Calu3 (cell line): ENCODE measurements at regions not wholly inside any gene's neighbourhood (a gene's known extent, or its start where the extent isn't known, plus 50 kb on each side); places are given as distances from the start of the nearest gene placed in this dataset.
"Not testable (repeated sequence)": the region's sequence is repeated elsewhere in the genome, so short reads cannot be mapped to it uniquely, and the experiment has no call there.

ENCODE experiments used
- BruUV-seq: library from RNA; stranded (reverse); fragments of 400-500 nt; replicated peaks from 2 replicates; lab custom pipeline; 2021; lab: Mats Ljungman, UMichigan
- CTCF ChIA-PET: fragments of 300-600 bp; sonication (Branson Sonifier 250); formaldehyde crosslinking; loops from one replicate; lab custom pipeline; 2022; ENCODE audit warnings: antibody characterized with exemption; lab: Charles Lee
- DNase-seq: peaks from one replicate; pipeline ENCODE4 v3.0.0; 2022
- H3K27ac Mint-ChIP-seq: one replicate; pipeline ENCODE4 v1.8.0; 2022; ENCODE audit warnings: mixed read lengths; ENCODE audit not compliant: unreplicated experiment
- H3K27me3 Mint-ChIP-seq: one replicate; pipeline ENCODE4 v1.8.0; 2022; ENCODE audit warnings: mixed read lengths; ENCODE audit not compliant: unreplicated experiment
- H3K36me3 Mint-ChIP-seq: one replicate; pipeline ENCODE4 v1.8.0; 2022; ENCODE audit warnings: mild to moderate bottlenecking, moderate library complexity, mixed read lengths; ENCODE audit not compliant: insufficient read depth, unreplicated experiment
- H3K4me1 Mint-ChIP-seq: one replicate; pipeline ENCODE4 v1.8.0; 2022; ENCODE audit warnings: mild to moderate bottlenecking, low read depth, mixed read lengths; ENCODE audit not compliant: unreplicated experiment
- H3K4me3 Mint-ChIP-seq: one replicate; pipeline ENCODE4 v1.8.0; 2022; ENCODE audit warnings: mild to moderate bottlenecking, low read depth, moderate library complexity, mixed read lengths; ENCODE audit not compliant: unreplicated experiment
- H3K9me3 Mint-ChIP-seq: one replicate; pipeline ENCODE4 v1.8.0; 2022; ENCODE audit warnings: low read depth, mixed read lengths; ENCODE audit not compliant: unreplicated experiment
- CTCF ChIP-seq: fragments of 200-600 bp; IDR thresholded peaks from one replicate; pipeline ENCODE4 v1.8.0; 2022; ENCODE audit warnings: antibody characterized with exemption; ENCODE audit not compliant: unreplicated experiment
- intact Hi-C: fragments of 100-400 bp; cut with micrococcal nuclease; formaldehyde crosslinking; loops from one replicate; pipeline ENCODE4 v1.10.0; 2022; ENCODE audit not compliant: unreplicated experiment

GRCh38 chr1:163472651-163473248, 151.0 kb downstream of the NUF2 start:
- Mint-ChIP-seq H3K27ac (no peak overlapping the region), H3K4me3 (no peak overlapping the region), H3K4me1 (no peaks in the 10 kb centered on the region), H3K36me3 (no peaks in the 10 kb centered on the region), H3K27me3 (no peaks in the 10 kb centered on the region), H3K9me3 (peaks cover 5% of the 10 kb centered on the region)
- intact Hi-C loops: no loop called here
- BruUV-seq: no TSS peak
- no peak for DNase-seq
- TF ChIP-seq CTCF: no peak
- CTCF ChIA-PET: no interaction called here

- Mint-ChIP-seq H3K27ac (no peak overlapping the region), H3K27me3 (no peaks in the 10 kb centered on the region), H3K4me1 (no peaks in the 10 kb centered on the region), H3K36me3 (no peaks in the 10 kb centered on the region), H3K4me3 (no peak overlapping the region), H3K9me3 (peaks cover 16% of the 10 kb centered on the region)
- BruUV-seq: no TSS peak
- intact Hi-C loops: no loop called here
- TF ChIP-seq CTCF: no peak
- CTCF ChIA-PET: no interaction called here
- DNase-seq: no peak
Measured at GRCh38 chr1:163477276-163477830, 155.6 kb downstream of the NUF2 start.

- H3K4me1 Mint-ChIP-seq, H3K27me3 Mint-ChIP-seq, CTCF ChIA-PET, intact Hi-C loops, H3K36me3 Mint-ChIP-seq, H3K4me3 Mint-ChIP-seq, DNase-seq, H3K27ac Mint-ChIP-seq, BruUV-seq: not testable (repeated sequence)
- peaks cover 12% of the 10 kb centered on the region for H3K9me3 Mint-ChIP-seq
Measured at GRCh38 chr1:163498391-163499330, 176.9 kb downstream of the NUF2 start.

GRCh38 chr1:163504331-163504978, 182.7 kb downstream of the NUF2 start:
- H3K4me3 Mint-ChIP-seq: no peak overlapping the region
- no TSS peak for BruUV-seq
- no peaks in the 10 kb centered on the region for H3K27me3 Mint-ChIP-seq
- intact Hi-C loops: no loop called here
- CTCF ChIA-PET: interaction anchor here (0.5 kb wide), 1 partner anchor 45 kb away, joined by 3 read pairs; no protein-coding TSS in a partner anchor
- H3K27ac Mint-ChIP-seq: no peak overlapping the region
- DNase-seq: no peak
- no peak for TF ChIP-seq CTCF
- H3K36me3 Mint-ChIP-seq: no peaks in the 10 kb centered on the region
- peaks cover 12% of the 10 kb centered on the region for H3K9me3 Mint-ChIP-seq
- no peaks in the 10 kb centered on the region for H3K4me1 Mint-ChIP-seq
